Activated CD8-positive, alpha-beta memory T cell treated with anti-CD3 and anti-CD28 coated beads for 36 hours (primary cell): ENCODE measurements at regions not wholly inside any gene's neighbourhood (a gene's known extent, or its start where the extent isn't known, plus 50 kb on each side); places are given as distances from the start of the nearest gene placed in this dataset.
"Not testable (repeated sequence)": the region's sequence is repeated elsewhere in the genome, so short reads cannot be mapped to it uniquely, and the experiment has no call there.

Source experiments
- CTCF ChIA-PET: fragments of 350-600 bp; sonication (Branson Sonifier 250); formaldehyde crosslinking; loops from one replicate; lab custom pipeline; 2021; ENCODE audit warnings: antibody characterized with exemption; lab: Charles Lee
- POLR2A ChIA-PET: fragments of 350-600 bp; sonication (Branson Sonifier 250); formaldehyde crosslinking; loops from one replicate; lab custom pipeline; 2021; ENCODE audit warnings: antibody characterized with exemption; lab: Charles Lee

DNA sequence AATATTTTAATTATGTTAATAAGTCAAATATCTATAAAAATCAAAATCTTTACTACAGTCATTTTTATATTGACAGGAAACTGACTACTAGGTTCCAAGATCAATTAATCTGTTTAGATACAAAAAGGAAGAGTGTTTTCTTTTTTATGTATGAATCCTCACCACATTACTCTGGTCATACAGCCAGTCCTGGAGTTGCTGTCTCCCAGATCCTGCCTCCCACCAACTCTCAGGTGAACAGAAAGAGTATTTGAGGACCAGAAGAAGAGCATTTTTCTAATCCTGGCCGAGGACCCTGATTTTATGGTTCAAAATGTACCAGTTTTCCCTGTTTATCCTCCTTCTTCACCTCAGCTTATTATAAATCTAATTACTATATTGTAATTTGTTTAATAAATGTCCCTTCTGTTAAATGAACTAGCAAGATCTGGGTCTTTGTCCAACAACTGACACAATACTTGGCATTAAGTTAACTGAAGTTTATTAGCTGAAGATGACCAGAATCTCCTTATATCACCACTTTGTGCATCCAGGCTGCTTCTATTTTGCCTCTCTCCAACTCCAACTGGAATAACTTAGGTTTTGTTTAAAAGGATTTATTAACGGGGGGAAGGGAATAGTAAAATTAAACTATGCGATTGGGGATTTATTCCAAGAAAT lies 224.4 kb upstream of the PCDH7 start:
- CTCF ChIA-PET, result no interaction called here
- POLR2A ChIA-PET, result no interaction called here

GRCh38 chr4:30511751-30512150 lies 208.4 kb upstream of the PCDH7 start:
- ChIA-PET CTCF (no interaction called here), POLR2A (no interaction called here)

DNA sequence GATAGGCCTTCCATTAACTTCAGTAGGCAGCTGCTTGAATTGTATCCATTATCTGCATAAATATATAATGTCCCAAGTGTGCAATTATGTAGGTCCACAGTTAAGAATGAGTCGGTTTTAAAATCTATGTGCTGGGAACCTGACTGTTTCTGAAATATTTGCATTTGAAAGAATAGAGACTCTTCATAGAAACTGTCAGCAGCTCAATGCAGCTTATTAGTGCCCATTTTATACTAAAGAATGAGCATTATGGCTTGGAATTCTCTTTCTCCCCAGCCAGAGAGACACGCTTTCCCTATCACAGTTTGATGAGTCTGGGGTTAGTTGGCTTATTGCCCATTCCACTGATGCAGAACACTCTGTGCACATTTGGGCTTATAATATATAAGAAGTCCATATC lies 202.0 kb upstream of the PCDH7 start:
- ChIA-PET CTCF (no interaction called here), POLR2A (no interaction called here)

GRCh38 chr4:30525662-30526315 lies 194.4 kb upstream of the PCDH7 start:
- ChIA-PET POLR2A (no interaction called here), CTCF (no interaction called here)

DNA sequence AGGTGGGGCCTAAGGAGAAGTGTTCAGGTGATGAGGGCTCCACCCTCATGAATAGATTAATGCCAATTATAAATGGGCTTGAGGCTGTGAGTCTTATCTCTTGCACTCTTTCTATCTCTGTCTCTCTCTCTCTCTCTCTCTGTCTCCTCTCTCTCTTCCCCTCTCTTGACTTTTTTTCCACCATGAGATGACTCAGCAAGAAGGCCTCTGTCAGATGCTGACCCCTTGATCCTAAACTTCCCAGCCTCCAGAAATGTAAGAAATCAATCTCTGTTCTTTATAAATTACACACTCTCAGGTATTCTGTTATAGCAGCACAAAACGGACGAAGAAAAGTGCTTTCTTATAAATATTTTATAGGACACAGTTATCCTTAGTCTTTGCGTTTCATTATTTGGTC lies 184.9 kb upstream of the PCDH7 start:
- POLR2A ChIA-PET, result no interaction called here
- CTCF ChIA-PET, result no interaction called here

DNA sequence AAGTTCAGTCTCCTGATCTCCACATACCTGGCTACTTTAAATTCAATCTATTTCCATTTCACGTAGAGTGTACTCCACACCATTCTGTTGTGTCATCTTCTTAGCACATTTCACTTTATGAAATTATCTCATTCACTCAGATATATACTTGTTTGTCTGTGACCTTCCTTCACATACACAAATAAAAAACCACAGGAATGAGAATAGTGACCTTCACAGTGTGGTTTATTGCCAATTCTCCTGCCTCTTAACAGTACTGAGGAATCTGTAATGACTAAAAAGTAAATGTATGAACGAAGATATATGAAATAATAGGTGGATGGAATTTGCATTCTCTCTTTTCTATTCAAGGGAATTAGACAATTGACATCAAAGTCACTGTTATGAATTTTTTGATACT lies 183.9 kb upstream of the PCDH7 start:
- CTCF ChIA-PET, result no interaction called here
- POLR2A ChIA-PET, result no interaction called here

GRCh38 chr4:30537456-30537855 lies 182.7 kb upstream of the PCDH7 start:
- CTCF ChIA-PET, result no interaction called here
- POLR2A ChIA-PET, result no interaction called here

GRCh38 chr4:30538794-30539193 lies 181.4 kb upstream of the PCDH7 start:
- CTCF ChIA-PET, result no interaction called here
- POLR2A ChIA-PET, result no interaction called here

DNA sequence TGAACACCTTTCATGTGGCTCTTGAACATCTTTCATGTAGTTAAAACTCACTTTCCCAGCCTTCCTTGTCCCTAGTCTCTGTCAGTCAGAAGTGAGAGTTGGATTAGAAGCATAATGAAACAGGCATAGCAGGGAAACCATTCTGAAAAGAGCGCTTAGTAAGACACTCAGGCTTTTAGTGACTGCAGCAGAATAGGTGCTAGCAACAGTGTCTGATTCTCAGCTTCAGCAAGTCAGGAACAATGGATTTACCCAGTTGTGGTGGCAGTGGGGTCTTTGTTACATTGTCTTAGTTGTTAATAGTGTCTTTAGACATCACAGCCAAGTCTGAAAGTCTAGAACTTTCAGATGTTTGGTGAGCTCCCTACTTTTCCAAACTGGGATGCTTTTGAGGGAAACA lies 177.1 kb upstream of the PCDH7 start:
- CTCF ChIA-PET, result no interaction called here
- POLR2A ChIA-PET, result no interaction called here

DNA sequence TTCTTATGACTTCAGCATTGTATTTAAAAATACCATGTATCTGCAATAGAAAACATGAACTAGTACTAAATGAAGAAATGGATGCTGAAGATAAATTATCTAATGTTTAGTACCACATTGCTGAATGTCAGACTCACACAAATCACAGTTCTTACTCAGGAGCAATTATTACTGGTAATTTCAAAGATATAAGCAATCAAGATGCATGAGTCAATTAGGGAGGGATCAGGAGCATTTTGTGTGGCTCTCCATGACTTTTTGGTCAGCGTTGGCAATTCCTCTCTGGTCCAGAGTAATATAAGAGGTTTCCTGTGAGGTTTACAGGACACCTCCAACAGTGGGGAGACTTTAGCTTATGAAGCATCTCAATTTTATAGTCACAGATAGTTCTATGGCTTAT lies 167.0 kb upstream of the PCDH7 start:
- ChIA-PET POLR2A (no interaction called here), CTCF (no interaction called here)

- CTCF ChIA-PET, result no interaction called here
- POLR2A ChIA-PET, result no interaction called here
Observed at GRCh38 chr4:30553706-30554105, 166.5 kb upstream of the PCDH7 start.

- ChIA-PET CTCF (no interaction called here), POLR2A (no interaction called here)
Observed at GRCh38 chr4:30555775-30556174, 164.4 kb upstream of the PCDH7 start.

DNA sequence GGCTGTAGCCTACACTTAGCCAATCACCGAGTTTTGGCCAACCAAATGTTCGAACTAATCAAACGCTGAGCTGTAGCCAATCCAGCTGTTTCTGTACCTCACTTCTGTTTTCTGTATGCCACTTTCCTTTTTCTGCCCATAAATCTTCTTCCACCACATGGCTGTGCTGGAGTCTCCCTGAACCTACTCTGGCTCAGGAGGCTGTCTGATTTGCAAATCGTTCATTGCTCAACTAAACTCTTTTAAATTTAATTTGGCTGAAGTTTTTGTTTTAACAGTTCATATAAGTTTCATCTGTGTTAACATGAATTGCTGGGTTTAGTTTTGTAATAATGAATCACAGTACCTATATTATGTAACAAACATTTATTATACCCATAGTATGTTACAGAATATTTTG lies 160.7 kb upstream of the PCDH7 start:
- CTCF ChIA-PET, result no interaction called here
- POLR2A ChIA-PET, result no interaction called here

GRCh38 chr4:30586850-30587249 lies 133.3 kb upstream of the PCDH7 start:
- POLR2A ChIA-PET, result no interaction called here
- CTCF ChIA-PET, result no interaction called here

GRCh38 chr4:30589669-30590068 lies 130.5 kb upstream of the PCDH7 start:
- POLR2A ChIA-PET, CTCF ChIA-PET: not testable (repeated sequence)

DNA sequence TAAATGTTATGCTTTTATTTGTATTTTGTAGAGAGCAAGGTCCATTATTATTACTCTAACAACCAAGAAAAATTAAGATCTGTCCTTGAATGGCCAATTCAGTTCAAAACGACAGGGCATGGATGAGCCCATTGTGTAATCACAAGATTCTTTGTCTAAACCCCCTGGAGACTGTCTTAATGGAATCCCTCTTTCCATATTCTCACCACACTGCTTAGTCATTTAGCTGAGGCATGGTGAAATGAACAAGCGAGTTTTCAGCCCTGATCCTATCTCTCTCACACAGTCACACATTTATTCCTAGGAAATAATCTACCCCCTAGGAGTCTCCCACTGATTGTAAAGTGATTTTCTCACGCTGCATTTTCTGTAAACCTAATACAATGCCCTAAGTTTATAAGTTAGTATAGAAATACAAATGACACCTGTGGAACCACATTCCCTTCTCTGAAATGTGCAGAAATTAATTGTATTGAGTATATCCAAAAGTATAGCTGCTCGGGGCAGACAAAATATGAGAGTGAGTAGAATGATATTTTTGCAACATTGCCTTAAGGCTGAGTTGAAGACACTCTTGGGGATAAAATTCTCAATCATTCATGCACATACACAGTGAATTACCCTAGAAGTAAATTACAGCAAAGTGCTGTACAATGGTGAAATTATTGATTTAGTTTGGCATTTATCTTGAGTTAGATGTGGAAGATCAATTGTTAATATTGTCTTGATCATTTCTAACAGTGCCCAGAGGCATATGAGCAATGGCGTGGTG lies 119.7 kb upstream of the PCDH7 start:
- CTCF ChIA-PET, result no interaction called here
- POLR2A ChIA-PET, result no interaction called here

GRCh38 chr4:30601070-30601865 lies 118.9 kb upstream of the PCDH7 start:
- CTCF ChIA-PET, result no interaction called here
- POLR2A ChIA-PET, result no interaction called here

DNA sequence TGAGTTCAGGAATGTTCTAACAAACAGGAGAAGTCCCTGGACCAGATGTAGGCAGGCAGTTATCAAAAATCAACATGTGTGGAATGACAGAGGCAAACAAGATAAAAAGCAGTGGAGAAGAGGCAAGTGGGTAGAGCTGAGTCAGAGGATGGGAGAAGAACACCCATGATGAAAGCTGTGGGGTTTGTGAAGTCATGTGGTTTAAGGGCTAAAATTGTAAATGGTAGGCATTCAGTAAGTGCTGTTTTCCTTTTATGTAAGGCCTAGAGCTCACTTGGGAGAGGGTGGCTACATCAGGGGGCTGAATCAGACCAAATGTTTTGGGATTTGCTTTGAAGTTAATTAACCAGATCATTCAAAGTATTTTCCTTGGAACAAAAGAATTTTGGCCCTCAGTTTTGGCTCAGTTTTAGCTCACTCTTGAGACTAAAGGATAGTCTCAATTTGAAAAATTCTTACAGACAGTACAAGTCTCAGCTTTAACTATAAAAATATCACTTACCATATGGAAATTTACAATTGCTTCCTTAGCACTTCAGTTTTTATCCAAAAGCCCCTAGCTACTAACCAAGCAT lies 114.5 kb upstream of the PCDH7 start:
- ChIA-PET CTCF (no interaction called here), POLR2A (no interaction called here)

DNA sequence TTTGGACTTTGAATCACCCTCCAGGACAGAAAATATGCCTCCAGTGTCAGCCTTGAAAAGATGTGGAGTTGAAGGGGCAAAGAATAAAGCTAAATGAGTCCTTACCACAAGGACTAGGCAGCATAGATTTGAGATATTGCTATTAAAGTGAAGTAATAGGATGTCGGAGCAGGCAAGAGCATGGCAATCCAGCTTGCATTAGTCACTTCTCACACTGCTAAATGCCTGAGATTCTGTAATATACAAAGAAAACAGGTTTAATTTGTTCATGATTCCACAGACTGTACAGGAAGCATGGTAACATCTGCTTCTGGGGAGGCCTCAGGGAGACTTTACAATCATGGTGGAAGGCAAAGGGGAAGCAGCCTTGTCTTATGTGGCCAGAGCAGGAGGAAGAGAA lies 109.8 kb upstream of the PCDH7 start:
- CTCF ChIA-PET, result no interaction called here

DNA sequence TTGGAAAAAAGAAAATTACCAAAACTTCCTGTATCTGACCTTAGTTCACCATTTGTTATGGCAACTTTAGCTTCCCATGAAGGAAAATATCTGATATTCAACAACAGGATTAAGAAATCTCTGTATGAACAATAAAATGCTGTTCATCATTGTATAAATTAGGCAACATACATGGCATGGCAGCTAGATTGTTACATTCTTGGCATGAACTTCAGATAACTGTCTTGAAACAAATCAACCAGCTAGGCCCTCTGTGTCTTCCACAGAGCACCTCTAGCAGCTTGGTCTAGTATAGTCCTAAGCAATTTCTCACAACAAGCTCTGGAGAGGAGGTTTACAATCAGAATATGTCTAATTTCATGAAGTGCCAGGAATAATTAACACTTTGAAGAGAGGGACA lies 105.4 kb upstream of the PCDH7 start:
- ChIA-PET CTCF (no interaction called here), POLR2A (no interaction called here)

More for the DNA sequence above, 109.8 kb upstream of the PCDH7 start:
- POLR2A ChIA-PET, result no interaction called here
